GM12878 (cell line): ENCODE measurements at regions not wholly inside any gene's neighbourhood (a gene's known extent, or its start where the extent isn't known, plus 50 kb on each side); places are given as distances from the start of the nearest gene placed in this dataset.

ENCODE experiments used
- ATAC-seq: fragments of 200-7000 bp; cut with Tn5 transposase; 3 replicates; pipeline ENCODE4 v1.9.1; 2020; ENCODE audit warnings: mild to moderate bottlenecking, moderate library complexity
- BruUV-seq: library from RNA; stranded (reverse); fragments of 400-500 nt; replicated peaks from 2 replicates; lab custom pipeline; 2021; lab: Mats Ljungman, UMichigan
- CTCF ChIA-PET: fragments of 300-600 bp; sonication (Branson Sonifier 250); formaldehyde crosslinking; extraction: SDS; loops from one replicate; lab custom pipeline; 2021; ENCODE audit warnings: inconsistent platforms; lab: Yijun Ruan, JAX
- POLR2A ChIA-PET: fragments of 350-600 bp; formaldehyde crosslinking; extraction: SDS; loops from one replicate; lab custom pipeline; 2021; ENCODE audit warnings: inconsistent platforms; lab: Charles Lee
- RAD21 ChIA-PET: fragments of 300-600 bp; sonication (Branson Sonifier 250); formaldehyde crosslinking; loops from one replicate; lab custom pipeline; 2023; ENCODE audit warnings: antibody characterized with exemption; ENCODE audit not compliant: unreplicated experiment; lab: Charles Lee
- SMC1A ChIA-PET: fragments of 300-600 bp; sonication (Branson Sonifier 250); formaldehyde crosslinking; loops from one replicate; lab custom pipeline; 2023; ENCODE audit not compliant: unreplicated experiment, uncharacterized antibody; lab: Charles Lee
- DNase-seq: peaks from one replicate; pipeline ENCODE4 v3.0.0-alpha.2; 2011; ENCODE audit warnings: low read depth, low spot score
- FAIRE-seq: peaks from 3 replicates; lab custom pipeline; 2011; peaks lifted over from hg19 to GRCh38; lab: Jason Lieb, UNC
- H2AFZ ChIP-seq: 2 replicates; pipeline ENCODE4 v1.6.0; 2011; ENCODE audit warnings: low read depth, low read length, control low read depth; ENCODE audit not compliant: control insufficient read depth
- H3K27ac ChIP-seq: 2 replicates; pipeline ENCODE4 v1.5.1; 2011; ENCODE audit warnings: control low read depth; ENCODE audit not compliant: control insufficient read depth, insufficient read depth
- H3K27me3 ChIP-seq, 2 experiments: replicated peaks in 1 of 2; 2 replicates each; pipeline versions ENCODE4 v1.6.0 to v1.6.1; 2011; ENCODE audit warnings: low read length in 1 of 2; ENCODE audit not compliant: control insufficient read depth in 2 of 2, insufficient read depth in 2 of 2
- H3K36me3 ChIP-seq, 2 experiments: 2 replicates each; pipeline ENCODE4 v1.5.1; 2011; ENCODE audit warnings: low read length in 1 of 2; ENCODE audit not compliant: control insufficient read depth in 2 of 2, insufficient read depth in 2 of 2
- H3K4me1 ChIP-seq: 2 replicates; pipeline ENCODE4 v1.6.1; 2011; ENCODE audit warnings: mild to moderate bottlenecking, low read length, moderate library complexity, mixed read lengths; ENCODE audit not compliant: control insufficient read depth, insufficient read depth
- H3K4me2 ChIP-seq: 2 replicates; pipeline ENCODE4 v1.6.0; 2011; ENCODE audit warnings: control low read depth; ENCODE audit not compliant: control insufficient read depth, insufficient read depth
- H3K4me3 ChIP-seq: fragments of 200-600 bp; sonication (generic); 2 replicates; pipeline ENCODE4 v1.5.1; 2016
- H3K79me2 ChIP-seq: 2 replicates; pipeline ENCODE4 v1.6.0; 2011; ENCODE audit warnings: low read length; ENCODE audit not compliant: control insufficient read depth, insufficient read depth
- H3K9ac ChIP-seq: 2 replicates; pipeline ENCODE4 v1.8.0; 2011; ENCODE audit warnings: low read length, control low read depth, mixed read lengths; ENCODE audit not compliant: control insufficient read depth, insufficient read depth
- H3K9me3 ChIP-seq: replicated peaks from 3 replicates; pipeline ENCODE4 v1.5.1; 2011; ENCODE audit warnings: mild to moderate bottlenecking, low read length; ENCODE audit not compliant: control insufficient read depth, insufficient read depth
- H4K20me1 ChIP-seq: 2 replicates; pipeline ENCODE4 v1.6.0; 2011; ENCODE audit not compliant: control insufficient read depth, insufficient read depth
- CHD1 ChIP-seq: IDR thresholded peaks from 2 replicates; pipeline ENCODE4 v1.6.1; 2012; ENCODE audit warnings: low read depth, low read length, improper control_type of control experiment
- E4F1 ChIP-seq: fragments of 450-650 bp; IDR thresholded peaks from 2 replicates; pipeline ENCODE4 v1.6.1; 2018; ENCODE audit warnings: borderline replicate concordance, mild to moderate bottlenecking; ENCODE audit not compliant: partially characterized antibody
- HDGF ChIP-seq: fragments of 450-650 bp; IDR thresholded peaks from 2 replicates; pipeline ENCODE4 v1.6.1; 2016; ENCODE audit warnings: antibody characterized with exemption
- IKZF1 ChIP-seq: fragments of 450-650 bp; conservative IDR thresholded peaks from 2 replicates; pipeline ENCODE4 v1.6.1; 2017; ENCODE audit warnings: antibody characterized with exemption, mild to moderate bottlenecking
- NFYA ChIP-seq: IDR thresholded peaks from 2 replicates; pipeline ENCODE4 v1.6.1; 2011; ENCODE audit warnings: low read depth, mild to moderate bottlenecking, low read length, improper control_type of control experiment, borderline replicate concordance
- RFX5 ChIP-seq: IDR thresholded peaks from 2 replicates; pipeline ENCODE4 v1.6.1; 2011; ENCODE audit warnings: low read depth, low read length, improper control_type of control experiment
- SRF ChIP-seq, 2 experiments: IDR thresholded peaks; 2 replicates each; pipeline ENCODE4 v1.6.1; 2011; ENCODE audit warnings: low read depth in 2 of 2, low read length in 2 of 2, mild to moderate bottlenecking in 1 of 2, moderate library complexity in 1 of 2
- WGBS: methylation state at CpG from one replicate; pipeline ENCODE4 v1.1.6; 2016; ENCODE audit warnings: low lambda C conversion rate; ENCODE audit not compliant: insufficient replicate concordance, insufficient coverage; ENCODE audit errors: missing lambda C conversion rate; 5-methylcytosine and 5-hydroxymethylcytosine counted together
- in situ Hi-C: fragments of 300-500 bp; cut with MboI; formaldehyde crosslinking; loops from 9 replicates; pipeline ENCODE4 v1.14.3; 2018; ENCODE audit warnings: mixed read lengths
- intact Hi-C: fragments of 100-400 bp; cut with micrococcal nuclease; formaldehyde crosslinking; loops from one replicate; pipeline ENCODE4 v1.14.2; 2022; ENCODE audit not compliant: unreplicated experiment

DNA sequence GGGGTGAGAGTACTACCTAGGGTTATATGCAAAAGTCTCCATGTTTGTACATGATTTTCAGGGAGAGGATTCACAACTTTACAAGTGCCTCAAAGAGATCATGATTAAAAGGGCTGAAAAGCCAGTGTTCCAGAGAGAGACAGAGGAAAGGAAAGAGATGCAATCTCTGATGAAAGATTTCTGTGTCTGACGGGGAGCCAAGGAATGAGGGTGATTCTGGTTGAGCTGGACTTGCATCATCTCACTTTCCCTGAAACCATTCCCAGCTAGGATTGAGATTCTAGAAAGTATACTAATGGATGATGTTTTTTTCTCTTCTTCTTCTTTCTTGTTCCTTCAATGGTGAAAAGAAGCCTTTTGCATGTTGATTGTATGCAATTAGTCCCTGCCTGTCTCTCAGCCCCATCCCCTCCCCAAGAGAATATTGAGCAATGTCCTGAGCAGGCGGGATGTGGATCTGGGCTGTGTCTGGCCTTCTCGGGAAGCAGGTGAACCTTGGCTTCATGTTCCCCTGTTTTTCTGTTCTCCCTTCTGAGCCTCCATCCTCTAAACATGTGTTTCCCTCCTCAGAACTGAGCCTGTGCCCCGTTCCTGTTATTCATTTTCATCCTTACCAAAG is 186.1 kb downstream of the ZNF365 start:
- 33% methylated on average over 4 of the region's 4 CpGs for WGBS
- no peak overlapping the region for H3K9ac ChIP-seq
- H4K20me1 ChIP-seq = no peaks in the 10 kb centered on the region
- no peaks in the 10 kb centered on the region for H3K36me3 ChIP-seq
- intact Hi-C loops = no loop called here
- ChIA-PET CTCF (no interaction called here), RAD21 (no interaction called here), SMC1A (no interaction called here), POLR2A (no interaction called here)
- no peak overlapping the region for H2AFZ ChIP-seq
- no peak for TF ChIP-seq E4F1
- TF ChIP-seq CHD1 = no peak
- TF ChIP-seq NFYA = no peak
- TF ChIP-seq HDGF = no peak
- TF ChIP-seq SRF (IDR thresholded peaks at IDR 0.05; ENCODE audit: low read depth in 2 of 2, low read length in 2 of 2) = no peak
- no peak for TF ChIP-seq RFX5
- no peak for TF ChIP-seq IKZF1
- BruUV-seq = no TSS peak
- DNase-seq (no peak), ATAC-seq (no peak), FAIRE-seq (no peak)
- no peak overlapping the region for H3K27ac ChIP-seq
- no peaks in the 10 kb centered on the region for H3K79me2 ChIP-seq
- no peak overlapping the region for H3K4me2 ChIP-seq
- no peaks in the 10 kb centered on the region; the same call in 1 of the 2 replicates for H3K4me1 ChIP-seq
- H3K27me3 ChIP-seq = peaks cover 2 to 5% of the 10 kb centered on the region in 2 experiments; a peak in 2 of 4 replicates
- in situ Hi-C loops = no loop called here
- H3K9me3 ChIP-seq = no peaks in the 10 kb centered on the region
- no peak overlapping the region for H3K4me3 ChIP-seq
